ENCODE measurements at regions not wholly inside any gene's neighbourhood (a gene's known extent, or its start where the extent isn't known, plus 50 kb on each side); places are given as distances from the start of the nearest gene placed in this dataset.

- Mint-ChIP-seq H3K9me3 (peaks cover 0 to 2% (median 0%) of the 10 kb centered on the region in 7 donors), H3K4me3 (no peak overlapping the region), H3K4me1 (no peaks in the 10 kb centered on the region), H3K36me3 (no peaks in the 10 kb centered on the region), H3K27me3 (peaks cover 49% of the 10 kb centered on the region), H3K27ac (no peak overlapping the region)
- H3K27me3 ChIP-seq (ENCODE audit: control insufficient read depth, insufficient read depth, low read length), result peaks cover 9% of the 10 kb centered on the region
- no peak for ATAC-seq (ENCODE audit: low read depth in 2 of 2)
- no peaks in the 10 kb centered on the region for H3K36me3 ChIP-seq (ENCODE audit: control insufficient read depth, insufficient read depth, low read length)
- no peak overlapping the region for H3K4me3 ChIP-seq (ENCODE audit: low read depth, low read length)
- H3K27ac ChIP-seq (ENCODE audit: insufficient read depth, low read length, poor library complexity, severe bottlenecking), result no peak overlapping the region
- H3K4me1 ChIP-seq (ENCODE audit: control insufficient read depth, insufficient read depth, low read length, poor library complexity, severe bottlenecking), result no peaks in the 10 kb centered on the region
- no peak for DNase-seq
- H3K9me3 ChIP-seq (ENCODE audit: control insufficient read depth in 2 of 2, low read length in 2 of 2), result no peaks in the 10 kb centered on the region
Measured at GRCh38 chr11:46223252-46223513, 54.3 kb upstream of the CREB3L1 start.

GRCh38 chr11:46222490-46223251 lies 54.8 kb upstream of the CREB3L1 start:
- H3K27ac Mint-ChIP-seq, result no peak overlapping the region

GRCh38 chr11:46220313-46220712 lies 57.1 kb upstream of the CREB3L1 start:
- H3K27ac ChIP-seq (ENCODE audit: insufficient read depth, low read length, poor library complexity, severe bottlenecking), result no peak overlapping the region
- DNase-seq (no peak), ATAC-seq (ENCODE audit: low read depth in 2 of 2) (no peak)
- H3K36me3 ChIP-seq (ENCODE audit: control insufficient read depth, insufficient read depth, low read length), result no peaks in the 10 kb centered on the region
- H3K4me1 ChIP-seq (ENCODE audit: control insufficient read depth, insufficient read depth, low read length, poor library complexity, severe bottlenecking), result no peaks in the 10 kb centered on the region
- H3K27me3 ChIP-seq (ENCODE audit: control insufficient read depth, insufficient read depth, low read length), result peaks cover 10% of the 10 kb centered on the region
- peaks cover 55% of the 10 kb centered on the region for H3K27me3 Mint-ChIP-seq
- H3K4me3 Mint-ChIP-seq, result no peak overlapping the region
- H3K27ac Mint-ChIP-seq, result no peak overlapping the region
- H3K9me3 Mint-ChIP-seq, result peaks cover 0 to 5% (median 0%) of the 10 kb centered on the region in 7 donors
- no peak overlapping the region for H3K4me3 ChIP-seq (ENCODE audit: low read depth, low read length)
- H3K9me3 ChIP-seq (ENCODE audit: control insufficient read depth in 2 of 2, low read length in 2 of 2), result no peaks in the 10 kb centered on the region
- no peaks in the 10 kb centered on the region for H3K36me3 Mint-ChIP-seq
- H3K4me1 Mint-ChIP-seq, result peaks cover 0 to 4% (median 0%) of the 10 kb centered on the region in 4 donors

More at GRCh38 chr11:46222490-46223251, 54.8 kb upstream of the CREB3L1 start:
- DNase-seq (no peak), ATAC-seq (ENCODE audit: low read depth in 2 of 2) (no peak)
- Mint-ChIP-seq H3K27me3 (peaks cover 55% of the 10 kb centered on the region), H3K9me3 (peaks cover 0 to 4% (median 0%) of the 10 kb centered on the region in 7 donors), H3K36me3 (no peaks in the 10 kb centered on the region), H3K4me1 (no peaks in the 10 kb centered on the region), H3K4me3 (no peak overlapping the region)
- Histone ChIP-seq H3K36me3 (ENCODE audit: control insufficient read depth, insufficient read depth, low read length) (no peaks in the 10 kb centered on the region), H3K9me3 (ENCODE audit: control insufficient read depth in 2 of 2, low read length in 2 of 2) (no peaks in the 10 kb centered on the region), H3K4me3 (ENCODE audit: low read depth, low read length) (no peak overlapping the region), H3K4me1 (ENCODE audit: control insufficient read depth, insufficient read depth, low read length, poor library complexity, severe bottlenecking) (no peaks in the 10 kb centered on the region), H3K27ac (ENCODE audit: insufficient read depth, low read length, poor library complexity, severe bottlenecking) (no peak overlapping the region), H3K27me3 (ENCODE audit: control insufficient read depth, insufficient read depth, low read length) (peaks cover 9% of the 10 kb centered on the region)

GRCh38 chr11:46216765-46217089 lies 60.7 kb upstream of the CREB3L1 start:
- no peak overlapping the region for H3K4me3 ChIP-seq (ENCODE audit: low read depth, low read length)
- ATAC-seq (ENCODE audit: low read depth in 2 of 2) (no peak), DNase-seq (no peak)
- peaks cover 0 to 6% (median 2%) of the 10 kb centered on the region in 4 donors for H3K4me1 Mint-ChIP-seq
- no peak overlapping the region for H3K4me3 Mint-ChIP-seq
- H3K9me3 ChIP-seq (ENCODE audit: control insufficient read depth in 2 of 2, low read length in 2 of 2), result no peaks in the 10 kb centered on the region
- peaks cover 50% of the 10 kb centered on the region for H3K27me3 Mint-ChIP-seq
- H3K27ac ChIP-seq (ENCODE audit: insufficient read depth, low read length, poor library complexity, severe bottlenecking), result no peak overlapping the region
- no peak overlapping the region for H3K27ac Mint-ChIP-seq
- H3K4me1 ChIP-seq (ENCODE audit: control insufficient read depth, insufficient read depth, low read length, poor library complexity, severe bottlenecking), result no peaks in the 10 kb centered on the region
- no peaks in the 10 kb centered on the region for H3K36me3 ChIP-seq (ENCODE audit: control insufficient read depth, insufficient read depth, low read length)
- peaks cover 0 to 5% (median 0%) of the 10 kb centered on the region in 7 donors for H3K9me3 Mint-ChIP-seq
- peaks cover 11% of the 10 kb centered on the region for H3K27me3 ChIP-seq (ENCODE audit: control insufficient read depth, insufficient read depth, low read length)
- no peaks in the 10 kb centered on the region for H3K36me3 Mint-ChIP-seq

- Histone ChIP-seq H3K9me3 (ENCODE audit: control insufficient read depth in 2 of 2, low read length in 2 of 2) (no peaks in the 10 kb centered on the region), H3K4me3 (ENCODE audit: low read depth, low read length) (no peak overlapping the region), H3K27ac (ENCODE audit: insufficient read depth, low read length, poor library complexity, severe bottlenecking) (no peak overlapping the region), H3K27me3 (ENCODE audit: control insufficient read depth, insufficient read depth, low read length) (peaks cover 11% of the 10 kb centered on the region), H3K4me1 (ENCODE audit: control insufficient read depth, insufficient read depth, low read length, poor library complexity, severe bottlenecking) (no peaks in the 10 kb centered on the region), H3K36me3 (ENCODE audit: control insufficient read depth, insufficient read depth, low read length) (no peaks in the 10 kb centered on the region)
- Mint-ChIP-seq H3K27ac (no peak overlapping the region), H3K9me3 (peaks cover 0 to 5% (median 0%) of the 10 kb centered on the region in 7 donors), H3K4me3 (no peak overlapping the region), H3K27me3 (peaks cover 50% of the 10 kb centered on the region), H3K4me1 (peaks cover 0 to 6% (median 2%) of the 10 kb centered on the region in 4 donors), H3K36me3 (no peaks in the 10 kb centered on the region)
- DNase-seq, result no peak
- no peak for ATAC-seq (ENCODE audit: low read depth in 2 of 2)
Measured at GRCh38 chr11:46216019-46216764, 61.3 kb upstream of the CREB3L1 start.

GRCh38 chr11:46215208-46215931 lies 62.1 kb upstream of the CREB3L1 start:
- peaks cover 44% of the 10 kb centered on the region for H3K27me3 Mint-ChIP-seq
- peaks cover 3% of the 10 kb centered on the region for H3K4me1 ChIP-seq (ENCODE audit: control insufficient read depth, insufficient read depth, low read length, poor library complexity, severe bottlenecking)
- no peak for ATAC-seq (ENCODE audit: low read depth in 2 of 2)
- H3K27me3 ChIP-seq (ENCODE audit: control insufficient read depth, insufficient read depth, low read length), result peaks cover 8% of the 10 kb centered on the region
- H3K9me3 Mint-ChIP-seq, result peaks cover 0 to 5% (median 0%) of the 10 kb centered on the region in 7 donors
- H3K4me3 Mint-ChIP-seq, result no peak overlapping the region
- H3K27ac ChIP-seq (ENCODE audit: insufficient read depth, low read length, poor library complexity, severe bottlenecking), result no peak overlapping the region
- H3K4me3 ChIP-seq (ENCODE audit: low read depth, low read length), result no peak overlapping the region
- H3K4me1 Mint-ChIP-seq, result peaks cover 2 to 7% (median 5%) of the 10 kb centered on the region in 4 donors
- no peaks in the 10 kb centered on the region for H3K36me3 Mint-ChIP-seq
- H3K27ac Mint-ChIP-seq, result no peak overlapping the region
- no peaks in the 10 kb centered on the region for H3K9me3 ChIP-seq (ENCODE audit: control insufficient read depth in 2 of 2, low read length in 2 of 2)
- H3K36me3 ChIP-seq (ENCODE audit: control insufficient read depth, insufficient read depth, low read length), result no peaks in the 10 kb centered on the region
- no peak for DNase-seq

- ATAC-seq (ENCODE audit: low read depth in 2 of 2), result no peak
- peaks cover 0 to 6% (median 0%) of the 10 kb centered on the region in 7 donors for H3K9me3 Mint-ChIP-seq
Measured at GRCh38 chr11:46212720-46213119, 64.7 kb upstream of the CREB3L1 start.

More at GRCh38 chr11:46212720-46213119, 64.7 kb upstream of the CREB3L1 start:
- Histone ChIP-seq H3K9me3 (ENCODE audit: control insufficient read depth in 2 of 2, low read length in 2 of 2) (no peaks in the 10 kb centered on the region), H3K27ac (ENCODE audit: insufficient read depth, low read length, poor library complexity, severe bottlenecking) (no peak overlapping the region), H3K27me3 (ENCODE audit: control insufficient read depth, insufficient read depth, low read length) (peaks cover 10% of the 10 kb centered on the region), H3K36me3 (ENCODE audit: control insufficient read depth, insufficient read depth, low read length) (no peaks in the 10 kb centered on the region), H3K4me3 (ENCODE audit: low read depth, low read length) (no peak overlapping the region), H3K4me1 (ENCODE audit: control insufficient read depth, insufficient read depth, low read length, poor library complexity, severe bottlenecking) (peaks cover 4% of the 10 kb centered on the region)
- DNase-seq, result no peak
- Mint-ChIP-seq H3K4me1 (peaks cover 10 to 11% (median 11%) of the 10 kb centered on the region in 4 donors), H3K27me3 (peaks cover 29% of the 10 kb centered on the region), H3K4me3 (no peak overlapping the region), H3K36me3 (peaks cover 3% of the 10 kb centered on the region), H3K27ac (no peak overlapping the region)
